ENCODE measurements at regions not wholly inside any gene's neighbourhood (a gene's known extent, or its start where the extent isn't known, plus 50 kb on each side); places are given as distances from the start of the nearest gene placed in this dataset.

DNA sequence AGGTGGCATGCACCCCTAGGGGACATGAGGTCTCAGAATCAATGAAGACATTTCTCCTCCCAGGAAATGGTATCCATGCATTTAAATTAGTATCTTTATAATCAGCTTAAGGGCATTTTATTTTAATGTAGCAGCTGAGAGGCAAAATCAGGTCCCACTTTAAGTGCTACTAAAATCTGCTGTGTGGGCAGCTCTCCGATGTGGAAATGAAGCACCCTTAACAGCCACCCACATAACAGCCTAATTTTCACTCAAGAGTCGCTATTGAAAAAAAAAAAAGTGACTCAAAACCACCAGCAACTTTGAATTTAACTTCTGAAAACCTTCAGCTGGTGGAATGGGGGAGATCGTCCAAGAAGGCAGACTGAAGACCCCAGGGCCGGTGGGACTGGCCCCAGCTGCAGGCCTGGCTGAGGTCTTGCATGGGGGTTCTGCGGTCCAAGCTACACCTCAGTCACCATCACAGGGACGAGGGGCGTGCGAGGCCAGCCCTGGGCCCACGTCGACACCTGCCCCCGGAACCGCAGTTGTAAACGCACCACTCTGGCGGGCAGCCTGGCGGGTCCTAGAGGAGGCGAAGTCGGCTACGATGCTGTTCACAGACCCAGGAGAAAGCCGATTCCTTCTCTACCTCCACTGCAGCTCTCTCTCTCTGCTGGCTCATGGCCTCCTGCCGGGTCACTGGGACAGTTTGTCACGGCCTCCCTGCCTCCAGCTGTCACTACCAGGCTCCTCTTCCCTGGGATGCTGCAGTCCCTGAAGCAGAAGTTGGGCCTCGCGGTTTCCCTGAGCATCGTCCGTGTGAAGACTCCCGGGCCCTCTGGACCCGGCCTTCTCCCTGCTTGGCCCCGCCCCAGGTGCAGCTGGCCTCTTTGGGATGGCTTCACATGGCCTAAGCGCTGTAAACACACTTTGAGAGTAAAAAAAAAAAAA is 111.9 kb downstream of the KCNF1 start:
- Histone ChIP-seq H3K4me3 (ENCODE audit: severe bottlenecking) (no peak overlapping the region), H3K9me3 (ENCODE audit: severe bottlenecking) (no peaks in the 10 kb centered on the region), H3K27ac (ENCODE audit: poor library complexity, severe bottlenecking) (no peak overlapping the region), H3K27me3 (ENCODE audit: insufficient read depth, poor library complexity, severe bottlenecking) (peaks cover 6% of the 10 kb centered on the region), H3K4me1 (ENCODE audit: insufficient read depth, poor library complexity, severe bottlenecking) (no peaks in the 10 kb centered on the region), H3K36me3 (ENCODE audit: low read depth) (no peaks in the 10 kb centered on the region)
- no peak for TF ChIP-seq CTCF (IDR thresholded peaks at IDR 0.05; ENCODE audit: poor library complexity, severe bottlenecking)
- DNase-seq (ENCODE audit: low spot score) = no peak
- ATAC-seq (ENCODE audit: low read depth) = no peak

GRCh38 chr2:11024259-11024645 is 112.5 kb downstream of the KCNF1 start:
- ATAC-seq (ENCODE audit: low read depth) (no peak), DNase-seq (ENCODE audit: low spot score) (no peak)
- Histone ChIP-seq H3K9me3 (ENCODE audit: severe bottlenecking) (no peaks in the 10 kb centered on the region), H3K4me1 (ENCODE audit: insufficient read depth, poor library complexity, severe bottlenecking) (no peaks in the 10 kb centered on the region), H3K4me3 (ENCODE audit: severe bottlenecking) (no peak overlapping the region), H3K36me3 (ENCODE audit: low read depth) (no peaks in the 10 kb centered on the region), H3K27ac (ENCODE audit: poor library complexity, severe bottlenecking) (no peak overlapping the region), H3K27me3 (ENCODE audit: insufficient read depth, poor library complexity, severe bottlenecking) (peaks cover 6% of the 10 kb centered on the region)
- TF ChIP-seq CTCF (IDR thresholded peaks at IDR 0.05; ENCODE audit: poor library complexity, severe bottlenecking) = no peak

DNA sequence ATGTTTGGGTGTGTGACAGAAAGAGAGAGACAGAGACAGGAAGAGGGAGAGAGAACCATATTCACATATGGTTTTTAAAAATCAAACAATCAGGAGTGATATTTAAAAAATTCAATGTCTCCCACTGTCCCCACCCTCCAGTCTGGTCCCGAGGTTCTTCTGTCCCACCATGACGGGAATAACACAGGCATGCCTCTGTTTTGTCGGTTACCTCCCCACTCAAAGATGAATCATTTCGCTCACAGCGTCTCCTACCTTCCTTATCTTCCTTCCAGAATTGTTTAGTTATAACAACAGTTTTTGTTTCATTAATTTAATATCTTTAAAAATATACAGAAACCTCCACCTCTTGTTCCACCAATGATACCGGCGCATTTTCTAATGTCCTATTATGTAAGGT is 113.0 kb downstream of the KCNF1 start:
- no peak overlapping the region for H3K4me3 ChIP-seq (ENCODE audit: severe bottlenecking)
- no peaks in the 10 kb centered on the region for H3K4me1 ChIP-seq (ENCODE audit: insufficient read depth, poor library complexity, severe bottlenecking)
- no peak for DNase-seq (ENCODE audit: low spot score)
- ATAC-seq (ENCODE audit: low read depth) = no peak
- H3K36me3 ChIP-seq (ENCODE audit: low read depth) = no peaks in the 10 kb centered on the region
- peaks cover 5% of the 10 kb centered on the region for H3K27me3 ChIP-seq (ENCODE audit: insufficient read depth, poor library complexity, severe bottlenecking)
- H3K9me3 ChIP-seq (ENCODE audit: severe bottlenecking) = no peaks in the 10 kb centered on the region
- no peak overlapping the region for H3K27ac ChIP-seq (ENCODE audit: poor library complexity, severe bottlenecking)
- TF ChIP-seq CTCF (IDR thresholded peaks at IDR 0.05; ENCODE audit: poor library complexity, severe bottlenecking) = no peak

GRCh38 chr2:11026286-11026921 is 114.7 kb downstream of the KCNF1 start:
- no peak for TF ChIP-seq CTCF (IDR thresholded peaks at IDR 0.05; ENCODE audit: poor library complexity, severe bottlenecking)
- Histone ChIP-seq H3K36me3 (ENCODE audit: low read depth) (no peaks in the 10 kb centered on the region), H3K27me3 (ENCODE audit: insufficient read depth, poor library complexity, severe bottlenecking) (peaks cover 5% of the 10 kb centered on the region), H3K4me1 (ENCODE audit: insufficient read depth, poor library complexity, severe bottlenecking) (no peaks in the 10 kb centered on the region), H3K27ac (ENCODE audit: poor library complexity, severe bottlenecking) (no peak overlapping the region), H3K4me3 (ENCODE audit: severe bottlenecking) (no peak overlapping the region), H3K9me3 (ENCODE audit: severe bottlenecking) (no peaks in the 10 kb centered on the region)
- DNase-seq (ENCODE audit: low spot score) (no peak), ATAC-seq (ENCODE audit: low read depth) (no peak)

DNA sequence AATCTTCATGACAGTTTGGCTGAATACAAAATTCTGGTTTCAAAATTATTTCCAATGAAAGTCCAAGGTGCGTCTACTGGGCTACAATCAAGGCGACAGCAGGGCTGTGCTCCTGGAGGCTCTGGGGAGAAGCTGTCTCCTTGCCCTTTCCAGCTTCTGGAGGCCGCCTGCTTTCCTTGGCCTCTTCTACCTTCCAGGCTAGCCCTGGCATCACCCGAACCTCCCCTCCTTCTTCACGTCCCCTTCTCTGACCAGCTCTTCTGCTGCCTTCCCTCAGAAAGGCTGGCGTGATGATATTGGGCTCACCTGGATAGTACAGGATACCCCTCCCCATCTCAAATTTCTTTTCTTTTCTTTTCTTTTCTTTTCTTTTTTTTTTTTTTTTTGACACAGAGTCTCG is 115.5 kb downstream of the KCNF1 start:
- no peak for DNase-seq (ENCODE audit: low spot score)
- Histone ChIP-seq H3K4me3 (ENCODE audit: severe bottlenecking) (no peak overlapping the region), H3K36me3 (ENCODE audit: low read depth) (no peaks in the 10 kb centered on the region), H3K4me1 (ENCODE audit: insufficient read depth, poor library complexity, severe bottlenecking) (no peaks in the 10 kb centered on the region), H3K27ac (ENCODE audit: poor library complexity, severe bottlenecking) (no peak overlapping the region), H3K9me3 (ENCODE audit: severe bottlenecking) (no peaks in the 10 kb centered on the region), H3K27me3 (ENCODE audit: insufficient read depth, poor library complexity, severe bottlenecking) (peaks cover 13% of the 10 kb centered on the region)
- ATAC-seq (ENCODE audit: low read depth) = no peak
- no peak for TF ChIP-seq CTCF (IDR thresholded peaks at IDR 0.05; ENCODE audit: poor library complexity, severe bottlenecking)

All from RWPE2 (cell line).